ENCODE measurements at regions not wholly inside any gene's neighbourhood (a gene's known extent, or its start where the extent isn't known, plus 50 kb on each side); places are given as distances from the start of the nearest gene placed in this dataset.
"Not testable (repeated sequence)": the region's sequence is repeated elsewhere in the genome, so short reads cannot be mapped to it uniquely, and the experiment has no call there.

- DNase-seq: no peak
Measured at GRCh38 chr2:13252615-13253014, 535.9 kb downstream of the TRIB2 start.

- no peak for DNase-seq
Measured at GRCh38 chr2:13255485-13255884, 538.7 kb downstream of the TRIB2 start.

- no peak for DNase-seq
Measured at GRCh38 chr2:13260402-13260801, 543.7 kb downstream of the TRIB2 start.

GRCh38 chr2:13266166-13266565 is 549.4 kb downstream of the TRIB2 start:
- DNase-seq: no peak

GRCh38 chr2:13284688-13285087 is 568.0 kb downstream of the TRIB2 start:
- DNase-seq: no peak

GRCh38 chr2:13289310-13289709 is 572.6 kb downstream of the TRIB2 start:
- DNase-seq: no peak

GRCh38 chr2:13308478-13308805 is 591.7 kb downstream of the TRIB2 start:
- not testable (repeated sequence) for DNase-seq

GRCh38 chr2:13308989-13309388 is 592.3 kb downstream of the TRIB2 start:
- no peak for DNase-seq

- DNase-seq: no peak
Measured at GRCh38 chr2:13332060-13332459, 615.3 kb downstream of the TRIB2 start.

- DNase-seq: not testable (repeated sequence)
Measured at GRCh38 chr2:13334071-13334470, 617.3 kb downstream of the TRIB2 start.

- no peak for DNase-seq
Measured at GRCh38 chr2:13334545-13334944, 617.8 kb downstream of the TRIB2 start.

GRCh38 chr2:13335862-13336535 is 619.3 kb downstream of the TRIB2 start:
- DNase-seq: no peak

- DNase-seq: no peak
Measured at GRCh38 chr2:13351068-13351467, 634.3 kb downstream of the TRIB2 start.

- DNase-seq: no peak
Measured at GRCh38 chr2:13353083-13353482, 636.3 kb downstream of the TRIB2 start.

- DNase-seq: no peak
Measured at GRCh38 chr2:13354031-13354430, 637.3 kb downstream of the TRIB2 start.

GRCh38 chr2:13381928-13382327 is 665.2 kb downstream of the TRIB2 start:
- DNase-seq: not testable (repeated sequence)

GRCh38 chr2:13389172-13389571 is 672.4 kb downstream of the TRIB2 start:
- DNase-seq: not testable (repeated sequence)

- DNase-seq: no peak
Measured at GRCh38 chr2:13390676-13391075, 673.9 kb downstream of the TRIB2 start.

- DNase-seq: no peak
Measured at GRCh38 chr2:13401312-13401711, 684.6 kb downstream of the TRIB2 start.

GRCh38 chr2:13413989-13414388 is 697.3 kb downstream of the TRIB2 start:
- no peak for DNase-seq

GRCh38 chr2:13414897-13415296 is 698.2 kb downstream of the TRIB2 start:
- DNase-seq: no peak

GRCh38 chr2:13433954-13434353 is 717.2 kb downstream of the TRIB2 start:
- no peak for DNase-seq

- not testable (repeated sequence) for DNase-seq
Measured at GRCh38 chr2:13443554-13444261, 727.0 kb downstream of the TRIB2 start.

- no peak for DNase-seq
Measured at GRCh38 chr2:13462464-13462863, 745.7 kb downstream of the TRIB2 start.

GRCh38 chr2:13466076-13466475 is 749.3 kb downstream of the TRIB2 start:
- DNase-seq: no peak

Data from CD4-positive, alpha-beta T cell treated with Interleukin-6 for 4 hours (primary cell).